RPMI7951 (cell line): ENCODE measurements at regions not wholly inside any gene's neighbourhood (a gene's known extent, or its start where the extent isn't known, plus 50 kb on each side); places are given as distances from the start of the nearest gene placed in this dataset.

Experiments used
- DNase-seq: peaks from one replicate; pipeline ENCODE4 v3.0.0-alpha.2; 2012; ENCODE audit warnings: low read depth

DNA sequence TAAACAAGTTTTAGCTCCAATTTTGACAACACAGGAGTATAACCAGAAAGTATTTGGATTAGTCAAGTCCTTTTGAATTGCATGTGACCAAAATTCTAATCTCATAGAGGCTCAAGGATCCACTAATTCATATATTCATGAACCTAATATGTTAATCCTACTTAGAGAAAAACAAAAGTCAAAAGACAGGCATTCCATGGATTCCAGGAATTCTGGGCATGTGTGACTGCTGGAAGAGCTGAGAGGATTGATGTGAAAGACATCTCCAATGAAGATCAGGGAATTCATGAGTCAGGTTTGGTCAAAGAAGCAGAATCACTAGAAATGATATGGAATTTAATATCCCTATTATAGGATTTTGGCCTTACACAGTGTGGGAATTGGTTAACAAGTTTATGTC lies 1494.6 kb upstream of the DDX18 start:
- DNase-seq = no peak

DNA sequence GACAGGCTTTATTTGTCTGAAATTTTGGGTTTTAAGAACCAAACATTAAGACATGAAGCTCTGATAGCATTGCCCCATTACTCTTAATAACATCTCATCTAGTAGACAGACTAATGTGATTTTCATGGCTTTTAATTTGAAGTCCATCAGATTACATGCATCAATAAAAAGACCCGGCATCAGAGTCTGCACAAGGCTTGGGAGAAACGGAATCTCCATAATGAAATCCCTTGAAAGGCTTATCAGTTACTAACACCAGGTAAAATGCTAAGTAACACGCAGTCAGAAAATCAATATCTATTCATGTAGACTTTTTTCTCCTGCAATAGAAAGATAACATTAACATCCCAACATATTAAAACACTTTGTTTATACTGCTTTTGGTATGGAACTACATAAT lies 1485.2 kb upstream of the DDX18 start:
- DNase-seq = no peak

GRCh38 chr2:116340690-116341089 lies 1473.8 kb upstream of the DDX18 start:
- no peak for DNase-seq

DNA sequence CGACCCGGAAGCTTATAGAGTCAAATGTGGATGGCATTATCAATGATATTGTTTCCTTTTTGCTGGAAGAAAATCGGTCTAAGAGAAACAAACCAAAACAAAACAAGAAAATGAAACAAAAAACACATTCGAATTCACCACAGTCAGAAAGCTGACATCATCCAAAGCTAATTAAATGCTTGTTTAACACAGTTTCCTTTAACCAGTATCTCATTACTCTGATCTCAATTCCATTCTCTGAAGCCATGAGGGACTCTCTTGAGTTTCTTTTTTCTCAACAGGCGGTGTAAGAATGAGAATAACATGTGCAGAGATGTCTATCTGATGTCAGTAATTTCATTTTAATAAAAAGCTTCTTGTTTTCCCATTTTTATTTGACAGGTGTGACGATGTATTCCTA lies 1448.3 kb upstream of the DDX18 start:
- DNase-seq = no peak

DNA sequence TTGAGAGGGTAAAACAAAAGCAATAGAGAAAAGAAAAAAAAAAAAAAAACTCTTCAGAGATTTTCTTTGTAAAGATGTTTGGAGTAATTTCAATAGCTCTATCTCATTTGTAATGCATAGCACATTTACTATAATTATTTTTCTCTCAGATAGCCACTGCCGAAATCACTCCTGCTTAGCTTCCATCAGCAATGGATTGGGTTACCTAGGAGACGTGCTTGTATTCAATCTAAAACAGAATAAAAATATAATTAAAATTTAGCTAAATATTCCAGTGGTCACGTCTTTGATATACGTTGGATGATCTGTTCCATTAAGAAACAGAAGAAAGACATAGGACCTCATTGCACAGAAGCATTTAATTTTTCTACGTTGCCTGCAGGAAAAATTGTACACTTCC lies 1435.7 kb upstream of the DDX18 start:
- DNase-seq = no peak

DNA sequence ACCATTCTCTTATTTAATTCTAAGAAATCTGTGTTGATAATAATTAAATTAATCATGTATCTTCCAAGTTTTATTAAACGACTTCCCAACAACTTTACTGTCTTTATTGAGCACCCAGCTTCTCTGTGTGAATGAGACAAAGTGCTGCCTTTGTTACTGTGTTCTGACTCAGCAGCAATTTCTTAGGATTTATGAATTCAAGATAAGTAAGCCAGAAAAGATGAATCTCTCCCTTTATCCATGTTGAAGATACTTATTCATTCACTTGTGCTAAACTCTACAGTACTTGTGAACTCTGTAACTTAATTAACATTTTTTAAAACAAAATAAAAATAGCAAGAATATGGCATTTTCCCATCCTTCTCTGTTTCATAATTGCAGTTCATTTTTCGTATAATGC lies 1403.3 kb upstream of the DDX18 start:
- peak; percentile 8 for DNase-seq

- DNase-seq = no peak
Measured at GRCh38 chr2:116413659-116414058, 1400.8 kb upstream of the DDX18 start.

DNA sequence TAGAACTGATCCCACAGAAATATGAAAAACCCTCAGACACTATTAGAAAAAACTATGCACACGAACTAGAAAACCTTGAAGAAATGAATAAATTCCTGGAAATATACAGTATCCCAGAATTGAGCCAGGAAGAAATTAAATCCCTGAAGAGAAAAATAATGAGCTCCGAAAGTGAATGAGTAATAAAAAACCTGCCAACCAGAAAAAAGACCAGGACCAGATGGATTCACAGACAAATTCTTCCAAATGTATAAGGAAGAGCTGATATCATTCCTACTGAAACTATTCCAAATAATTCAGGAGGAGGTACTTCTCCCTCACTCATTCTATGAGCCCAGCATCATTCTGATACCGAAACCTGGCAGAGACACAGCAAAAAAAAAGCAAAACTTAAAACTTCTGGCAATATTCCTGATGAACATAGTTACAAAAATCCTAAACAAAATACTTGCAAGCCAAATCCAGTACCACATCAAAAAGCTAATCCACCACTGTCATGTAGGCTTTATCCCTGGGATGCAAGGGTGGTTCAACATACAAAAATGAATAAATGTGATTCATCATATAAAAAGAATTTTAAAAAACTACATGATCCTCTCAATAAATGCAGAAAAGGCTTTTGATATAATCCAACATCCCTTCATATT lies 1397.6 kb upstream of the DDX18 start:
- DNase-seq = peak; percentile 1

GRCh38 chr2:116435648-116436047 lies 1378.8 kb upstream of the DDX18 start:
- DNase-seq = no peak

GRCh38 chr2:116440104-116440653 lies 1374.3 kb upstream of the DDX18 start:
- DNase-seq = no peak

DNA sequence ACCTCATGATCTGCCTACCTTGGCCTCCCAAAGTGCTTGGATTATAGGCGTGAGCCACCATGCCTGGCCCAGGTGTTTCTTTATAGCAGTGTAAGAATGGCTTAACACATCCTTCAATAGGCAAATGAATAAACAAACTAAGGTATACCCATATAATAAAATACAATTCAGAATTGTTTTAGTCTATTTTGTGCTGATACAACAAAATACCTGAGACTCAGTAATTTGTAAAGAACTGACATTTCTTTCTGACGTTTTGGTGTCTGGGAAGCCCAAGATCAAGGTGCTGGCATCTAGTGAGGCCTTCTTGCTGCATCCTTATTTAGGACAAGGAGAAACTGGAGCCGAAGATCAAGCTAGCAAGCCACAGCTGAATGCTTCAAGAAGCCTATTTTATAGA lies 1372.1 kb upstream of the DDX18 start:
- DNase-seq = no peak

DNA sequence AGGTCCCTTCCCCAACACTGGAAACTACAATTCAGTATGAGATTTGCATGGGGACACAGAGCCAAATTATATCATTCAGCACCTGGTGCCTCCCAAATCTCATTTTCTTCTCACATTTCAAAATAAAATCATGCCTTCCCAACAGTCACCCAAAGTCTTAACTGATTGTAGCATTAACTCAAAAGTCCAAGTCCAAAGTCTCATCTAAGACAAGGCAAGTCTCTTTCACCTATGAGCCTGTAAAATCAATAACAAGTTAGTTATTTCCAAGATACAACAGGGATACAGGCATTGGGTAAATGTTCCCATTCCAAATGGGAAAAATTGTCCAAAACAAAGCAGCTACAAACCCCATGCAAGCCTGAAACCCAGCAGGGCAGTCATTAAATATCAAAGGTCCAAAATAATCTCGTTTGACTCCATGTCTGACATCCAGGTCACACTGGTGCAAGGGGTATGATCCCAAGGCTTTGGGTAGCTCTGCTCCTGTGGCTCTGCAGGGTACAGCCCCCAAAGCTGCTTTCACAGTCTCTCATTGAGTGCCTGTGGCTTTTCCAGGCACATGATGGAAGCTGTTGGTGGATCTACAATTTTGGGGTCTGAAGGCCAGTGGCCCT lies 1370.1 kb upstream of the DDX18 start:
- DNase-seq = no peak

- DNase-seq = no peak
Measured at GRCh38 chr2:116450990-116451389, 1363.5 kb upstream of the DDX18 start.

DNA sequence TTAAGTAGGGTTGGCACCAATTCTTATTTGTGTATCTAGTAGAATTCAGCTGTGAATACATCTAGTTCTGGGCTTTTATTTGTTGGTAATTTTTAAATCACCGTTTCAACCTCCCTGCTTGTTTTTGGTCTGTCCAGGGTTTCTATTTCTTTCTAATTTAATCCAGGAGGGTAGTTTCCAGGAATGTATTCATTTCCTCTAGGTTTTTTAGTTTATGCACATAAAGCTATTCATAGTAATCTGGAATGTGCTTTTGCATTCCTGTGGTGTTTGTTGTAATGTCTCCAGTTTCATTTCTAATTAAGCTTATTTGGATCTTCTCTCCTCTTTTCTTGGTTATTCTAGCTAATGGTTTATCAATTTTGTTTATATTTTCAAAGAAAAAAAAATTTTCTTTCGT lies 1361.8 kb upstream of the DDX18 start:
- DNase-seq = peak; percentile 7

- no peak for DNase-seq
Measured at GRCh38 chr2:116456429-116456828, 1358.1 kb upstream of the DDX18 start.

GRCh38 chr2:116467243-116467642 lies 1347.2 kb upstream of the DDX18 start:
- peak; percentile 4 for DNase-seq

DNA sequence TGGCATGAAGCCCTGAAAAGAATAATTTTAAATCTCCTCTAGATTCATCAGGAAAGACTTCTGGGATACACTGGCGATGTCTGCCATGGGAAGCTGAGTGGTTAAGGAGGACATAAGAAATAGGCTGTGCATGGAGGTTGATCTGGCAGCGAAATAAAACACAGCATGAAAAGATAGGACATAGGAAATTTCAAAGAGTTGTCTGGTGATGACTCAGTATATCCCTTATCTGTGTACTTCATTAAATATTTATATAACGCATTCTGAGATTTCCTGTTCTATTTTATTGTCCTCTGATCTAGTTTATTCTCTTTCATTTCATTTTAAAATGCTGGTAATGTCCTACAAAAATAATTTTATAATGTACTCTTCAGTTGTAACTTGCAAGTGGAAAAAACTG lies 1337.3 kb upstream of the DDX18 start:
- no peak for DNase-seq

DNA sequence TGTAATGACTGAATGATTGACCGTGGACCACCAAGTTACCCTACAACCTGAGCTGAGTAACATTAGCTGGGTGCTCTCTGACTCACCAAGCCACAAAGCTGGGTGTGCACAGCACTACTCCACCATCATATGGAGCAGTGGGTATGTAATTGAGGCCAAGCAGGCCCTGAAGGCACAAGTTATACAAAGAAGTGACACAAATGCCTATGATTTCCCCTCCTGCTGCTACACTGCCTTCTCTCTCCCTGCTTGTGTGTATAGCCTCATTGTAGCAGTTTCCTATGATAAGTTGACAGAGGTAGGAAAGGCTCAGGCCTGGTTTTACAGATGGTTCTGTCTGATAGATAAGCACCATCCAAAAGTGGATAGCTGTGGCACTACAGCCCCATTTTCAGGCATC lies 1327.2 kb upstream of the DDX18 start:
- DNase-seq = peak; percentile 58

DNA sequence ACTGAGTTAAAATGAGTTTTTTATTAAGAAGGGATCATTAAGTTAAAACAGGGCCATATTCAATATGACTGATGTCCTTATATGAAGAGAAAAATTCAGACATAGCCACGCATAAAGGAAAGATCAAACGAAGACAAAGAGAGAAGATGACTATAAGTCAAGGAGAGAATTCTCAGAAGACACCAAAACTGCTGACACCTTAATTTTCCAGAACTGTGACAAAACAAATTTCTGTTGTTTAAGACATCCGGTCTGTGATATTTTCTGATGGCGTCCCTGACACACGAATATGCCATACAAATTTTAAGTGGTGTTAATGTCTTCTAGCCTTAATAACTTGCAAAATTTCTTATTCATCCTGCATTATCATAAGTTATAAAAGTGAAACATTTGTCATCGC lies 1325.2 kb upstream of the DDX18 start:
- no peak for DNase-seq

GRCh38 chr2:116489944-116490343 lies 1324.5 kb upstream of the DDX18 start:
- DNase-seq = peak; percentile 17

DNA sequence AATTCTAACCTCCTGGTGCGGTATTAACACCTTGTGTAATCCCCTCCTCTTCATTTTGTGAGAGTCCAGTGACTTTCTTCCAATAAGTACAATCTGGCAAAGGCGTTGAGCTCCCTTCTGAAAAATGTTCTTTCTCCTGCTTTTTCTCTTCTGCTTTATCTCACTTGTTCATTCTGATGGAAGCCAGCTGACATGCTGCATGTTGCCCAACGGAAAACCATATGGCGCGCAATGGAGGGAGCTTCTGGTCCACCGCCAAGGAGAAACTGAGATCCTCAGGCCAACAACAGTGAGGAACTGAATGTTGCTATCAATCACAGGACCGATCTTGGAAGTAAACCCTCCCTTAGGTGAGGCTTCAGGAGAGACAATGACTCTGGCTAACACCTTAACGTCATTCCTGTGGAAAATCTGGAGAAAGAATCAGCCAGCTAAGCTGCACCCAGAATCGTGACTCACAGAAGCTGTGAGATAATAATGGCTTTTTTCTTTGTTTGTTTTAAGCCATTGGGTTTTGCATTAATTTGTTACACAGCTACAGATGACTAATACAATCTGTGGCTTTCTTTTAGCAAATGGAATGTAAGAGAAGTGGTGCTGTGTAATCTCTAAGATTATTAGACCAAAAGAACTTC lies 1323.9 kb upstream of the DDX18 start:
- peak; percentile 16 for DNase-seq

- DNase-seq = no peak
Measured at GRCh38 chr2:116491292-116491691, 1323.2 kb upstream of the DDX18 start.

DNA sequence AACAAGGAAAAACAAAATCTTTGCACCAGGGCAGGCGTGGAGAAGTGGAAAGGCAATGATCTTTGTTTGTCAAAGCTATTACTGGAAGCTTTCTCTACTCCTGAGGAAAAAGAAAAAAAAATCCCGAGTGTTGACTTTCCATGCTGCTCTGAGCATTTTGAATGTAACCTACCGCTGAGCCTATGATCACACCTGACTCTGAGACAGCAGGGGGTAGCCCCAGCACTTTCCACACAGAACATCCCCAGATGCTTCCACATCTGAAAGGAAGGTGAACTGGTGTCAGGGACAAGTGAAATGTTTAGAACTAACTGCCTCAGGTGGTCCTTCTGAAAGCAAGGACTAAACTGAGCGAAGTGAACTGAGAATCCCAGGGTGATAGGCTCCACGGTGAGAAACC lies 1315.1 kb upstream of the DDX18 start:
- no peak for DNase-seq
